COLO829 (cell line): ENCODE measurements at regions not wholly inside any gene's neighbourhood (a gene's known extent, or its start where the extent isn't known, plus 50 kb on each side); places are given as distances from the start of the nearest gene placed in this dataset.

Experiments used
- DNase-seq: peaks from one replicate; pipeline ENCODE4 v3.0.0; 2012; ENCODE audit warnings: low spot score

- no peak for DNase-seq
Measured at GRCh38 chr7:36100226-36100625, 52.8 kb upstream of the EEPD1 start.

DNA sequence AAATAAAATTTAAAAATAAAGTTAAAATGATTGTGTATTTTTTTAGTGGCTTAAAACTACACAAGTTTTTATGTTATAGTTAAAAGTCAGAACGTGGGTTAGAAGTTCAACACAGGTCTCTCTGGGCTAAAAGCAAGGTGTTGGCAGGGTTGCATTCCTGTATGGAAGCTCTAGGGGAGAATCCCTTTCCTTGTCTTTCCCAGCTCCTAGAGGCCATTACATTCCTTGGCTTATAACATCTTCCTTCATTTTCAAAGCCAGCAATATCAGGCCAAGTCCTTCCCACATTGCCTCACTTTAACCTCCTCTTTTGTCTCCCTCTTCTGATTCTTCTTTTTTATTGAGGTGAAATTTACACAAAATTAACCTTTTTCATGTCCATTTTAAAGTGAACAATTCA, 52.4 kb upstream of the EEPD1 start:
- no peak for DNase-seq
